Umbilical cord (tissue), 1 donor: ENCODE measurements at regions not wholly inside any gene's neighbourhood (a gene's known extent, or its start where the extent isn't known, plus 50 kb on each side); places are given as distances from the start of the nearest gene placed in this dataset.
A peak's percentile ranks its signal among the peaks of the same experiment; 100 is the strongest.
"Not testable (repeated sequence)": the region's sequence is repeated elsewhere in the genome, so short reads cannot be mapped to it uniquely, and the experiment has no call there.

ENCODE experiments used
- DNase-seq: peaks from one replicate; pipeline ENCODE4 v3.0.0-alpha.2; 2015; ENCODE audit warnings: low spot score

DNA sequence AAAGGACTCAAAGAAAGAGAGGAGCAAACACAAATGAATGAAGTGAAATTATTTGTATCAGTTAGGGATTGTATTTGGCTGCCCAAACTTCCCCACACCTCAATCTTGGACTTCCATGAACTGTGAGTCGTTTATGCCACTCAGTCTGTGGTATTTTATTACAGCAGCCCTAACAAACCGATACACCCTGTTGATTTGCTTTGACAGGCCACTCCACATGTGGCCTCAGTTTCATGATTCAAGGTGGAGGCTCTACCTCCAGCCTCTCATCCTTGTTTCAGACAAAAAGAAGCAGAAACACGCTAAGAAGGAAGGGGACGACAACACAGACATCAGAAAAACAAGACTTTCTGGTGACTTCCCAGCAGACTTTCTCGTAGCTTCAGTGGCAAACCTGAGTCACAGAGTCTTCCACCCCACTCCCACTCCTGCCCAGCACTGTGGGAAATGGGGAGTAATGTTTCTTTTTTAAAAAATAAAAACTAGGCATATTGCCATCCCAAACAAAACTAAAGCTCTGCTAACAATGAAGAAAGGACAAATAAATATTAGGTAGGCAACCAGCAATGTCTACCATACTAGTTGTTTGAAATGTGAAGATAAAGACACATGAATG, 52.2 kb upstream of the ABCA1 start:
- DNase-seq = no peak

GRCh38 chr9:104981543-104982129, 53.7 kb upstream of the ABCA1 start:
- no peak for DNase-seq

GRCh38 chr9:104982543-104982942, 54.6 kb upstream of the ABCA1 start:
- no peak for DNase-seq

- no peak for DNase-seq
Observed at GRCh38 chr9:104983491-104983890, 55.5 kb upstream of the ABCA1 start.

- DNase-seq = no peak
Observed at GRCh38 chr9:104984121-104984520, 56.2 kb upstream of the ABCA1 start.

GRCh38 chr9:104984542-104984941, 56.6 kb upstream of the ABCA1 start:
- DNase-seq = no peak

GRCh38 chr9:104984948-104985347, 57.0 kb upstream of the ABCA1 start:
- DNase-seq = peak; percentile 82

DNA sequence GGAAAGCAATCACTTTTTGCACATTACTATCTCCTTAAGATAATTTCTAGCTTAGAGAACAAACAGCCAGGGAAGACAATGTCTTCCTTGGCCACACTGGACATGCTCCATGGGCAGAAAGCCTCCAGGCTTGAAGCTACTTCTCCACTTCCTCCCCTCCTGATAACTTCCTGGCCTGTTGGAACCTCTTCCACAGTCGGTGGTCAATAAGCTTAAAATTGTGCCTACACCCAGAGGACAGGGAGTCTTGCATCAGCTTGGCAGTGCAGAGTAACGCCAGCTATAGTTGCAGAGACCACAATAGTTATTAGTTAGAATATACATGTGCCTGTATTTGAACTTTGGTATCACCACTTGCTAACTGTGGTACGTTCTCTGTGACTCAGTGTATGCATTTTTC, 58.1 kb upstream of the ABCA1 start:
- DNase-seq = no peak

- DNase-seq = no peak
Observed at GRCh38 chr9:104987743-104988142, 59.8 kb upstream of the ABCA1 start.

DNA sequence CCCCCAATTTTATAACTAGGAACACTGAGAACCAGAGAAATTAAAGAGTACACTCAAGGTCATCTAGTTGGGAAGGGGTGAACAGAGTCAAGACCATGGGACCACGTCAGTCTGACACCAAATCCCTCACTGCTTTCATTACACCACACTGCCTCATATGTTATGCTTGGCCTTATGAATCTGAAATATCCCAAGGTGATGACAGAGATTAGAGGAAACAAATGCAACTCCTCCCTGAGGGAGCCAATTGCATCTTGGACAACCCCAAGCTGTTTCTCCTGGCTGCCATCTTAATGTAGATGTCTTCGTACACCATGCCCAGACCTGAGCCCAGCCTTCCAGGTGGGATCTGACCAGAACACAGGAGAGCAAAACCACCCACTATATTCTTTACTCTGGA, 60.6 kb upstream of the ABCA1 start:
- no peak for DNase-seq

DNA sequence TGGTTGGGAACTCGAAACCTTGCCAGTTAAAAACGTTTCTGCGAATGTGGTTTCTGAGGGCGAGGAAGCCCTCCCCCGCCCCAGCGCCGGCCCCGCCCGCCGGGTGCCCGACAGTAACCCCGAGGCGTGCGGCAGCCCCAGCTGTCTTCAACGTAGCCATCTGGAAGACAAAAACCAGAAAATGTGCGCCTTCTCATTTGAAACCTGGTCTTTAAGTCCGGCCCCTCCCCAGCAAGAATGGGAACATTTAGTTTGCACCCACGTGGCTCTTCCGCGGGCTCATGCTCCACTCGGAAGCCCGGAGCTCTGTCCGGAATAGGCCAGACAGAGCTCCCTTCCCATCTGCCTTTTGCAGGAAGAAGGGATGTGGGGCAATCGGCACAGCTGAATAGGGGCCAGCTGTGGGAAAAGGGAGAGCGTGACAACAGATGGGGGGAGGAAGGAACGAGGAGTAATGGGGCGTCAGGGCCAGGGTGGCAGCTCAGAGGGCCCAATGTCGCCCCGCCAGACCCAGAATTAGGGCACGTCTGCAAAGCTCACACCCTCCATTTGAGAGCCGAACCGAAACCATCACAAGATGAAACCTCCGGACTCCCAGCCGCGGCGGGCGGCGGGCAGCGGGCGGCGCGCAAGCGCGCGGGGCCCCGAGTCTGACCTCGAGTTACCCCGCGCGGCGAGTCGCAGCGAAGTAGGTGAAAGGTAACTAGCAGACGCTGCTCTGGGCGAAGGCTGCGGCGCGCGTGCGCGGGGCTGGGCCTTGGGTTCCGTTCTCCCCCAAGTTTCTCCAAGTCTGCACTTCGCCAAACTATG, 63.4 kb upstream of the ABCA1 start:
- DNase-seq = peak; percentile 97

DNA sequence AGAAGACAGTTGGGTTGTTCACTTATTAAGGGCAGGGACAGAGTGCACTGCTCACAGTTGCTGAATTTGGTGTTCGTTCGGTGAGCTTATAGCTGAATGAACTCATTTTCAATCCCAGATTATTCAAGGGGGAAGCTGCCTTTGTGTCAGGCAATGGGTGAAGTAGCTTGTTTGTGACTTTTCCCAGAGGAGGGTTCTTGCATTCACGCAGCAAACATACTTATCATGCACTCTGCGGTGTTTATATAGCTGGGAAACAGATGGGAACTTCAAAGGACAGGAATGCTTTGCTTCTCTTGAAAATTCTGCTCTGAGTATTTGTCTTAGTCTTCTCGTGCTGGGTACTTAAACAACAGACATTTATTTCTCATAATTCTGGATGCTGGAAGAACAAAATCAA, 64.7 kb upstream of the ABCA1 start:
- peak; percentile 54 for DNase-seq

DNA sequence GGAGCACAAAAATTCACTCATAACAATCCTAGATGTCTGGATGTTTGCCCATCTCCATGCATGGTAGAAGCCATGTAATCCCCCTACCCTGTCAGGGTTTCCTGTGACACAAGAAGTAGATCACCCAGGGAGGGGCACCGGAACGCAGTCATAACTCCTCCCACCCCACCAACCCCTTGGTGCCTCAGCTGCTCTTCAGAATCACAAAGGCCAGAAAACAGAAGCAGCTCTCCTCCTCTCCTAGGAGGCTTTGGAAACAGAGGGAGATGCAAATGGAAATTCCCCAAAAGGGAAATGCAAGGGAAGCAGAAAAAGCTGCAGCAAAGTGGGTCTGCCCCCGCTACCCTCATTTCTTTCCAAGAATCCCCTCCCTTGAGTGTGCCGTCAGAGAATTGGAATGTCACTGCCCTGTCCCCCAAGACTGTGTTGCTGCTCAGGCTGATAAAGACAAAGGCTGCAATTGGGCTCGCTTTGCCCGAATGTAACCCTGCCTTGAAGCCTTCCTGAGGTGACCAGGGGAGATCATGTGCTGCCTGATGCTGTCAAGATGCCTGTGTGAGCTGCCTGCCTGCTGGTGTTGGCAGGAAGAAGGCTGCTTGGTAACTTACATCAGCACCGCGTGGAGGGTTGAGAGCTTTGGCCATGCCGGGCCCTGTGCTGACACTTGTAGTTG, 65.5 kb upstream of the ABCA1 start:
- peak; percentile 92 for DNase-seq

- DNase-seq = no peak
Observed at GRCh38 chr9:104997536-104997935, 69.6 kb upstream of the ABCA1 start.

- DNase-seq = no peak
Observed at GRCh38 chr9:104999136-104999535, 71.2 kb upstream of the ABCA1 start.

DNA sequence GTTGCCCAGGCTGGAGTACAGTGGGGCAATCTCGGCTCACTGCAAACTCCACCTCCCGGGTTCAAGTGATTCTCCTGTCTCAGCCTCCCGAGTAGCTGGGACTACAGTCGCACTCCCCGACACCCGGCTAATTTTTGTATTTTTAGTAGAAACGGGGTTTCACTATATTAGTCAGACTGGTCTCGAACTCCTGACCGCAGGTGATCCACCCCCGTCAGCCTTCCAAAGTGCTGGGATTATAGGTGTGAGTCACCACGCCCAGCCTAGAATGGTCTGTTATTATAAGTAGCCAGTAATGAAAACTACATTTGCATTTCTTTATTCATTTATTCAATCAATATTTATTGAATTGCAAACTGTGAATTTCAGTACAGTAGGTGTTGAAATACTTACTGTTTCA, 72.6 kb upstream of the ABCA1 start:
- not testable (repeated sequence) for DNase-seq

- DNase-seq = no peak
Observed at GRCh38 chr9:105004466-105005090, 76.6 kb upstream of the ABCA1 start.

GRCh38 chr9:105005186-105005585, 77.2 kb upstream of the ABCA1 start:
- no peak for DNase-seq

- DNase-seq = no peak
Observed at GRCh38 chr9:105006514-105006913, 78.6 kb upstream of the ABCA1 start.

DNA sequence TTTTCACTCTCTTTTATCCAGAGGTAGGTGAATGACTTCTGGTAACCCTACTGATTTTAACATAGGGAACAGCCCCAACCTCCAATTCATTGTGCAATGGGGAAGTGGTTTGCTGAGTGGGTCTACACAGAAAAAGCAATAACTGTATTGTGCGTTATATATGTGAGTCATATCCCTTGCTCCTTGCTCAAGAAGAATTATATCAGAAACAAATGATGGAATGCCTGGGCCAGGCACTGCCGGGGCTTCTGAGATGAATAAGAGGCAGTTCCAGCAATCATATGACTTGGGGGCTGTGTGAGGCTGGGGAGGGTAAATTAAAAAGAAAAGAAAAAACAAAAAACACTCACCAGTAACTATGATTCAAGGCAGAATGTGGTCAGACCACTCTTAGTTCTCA, 79.2 kb upstream of the ABCA1 start:
- DNase-seq = peak; percentile 31

- DNase-seq = not testable (repeated sequence)
Observed at GRCh38 chr9:105010089-105010488, 82.1 kb upstream of the ABCA1 start.

DNA sequence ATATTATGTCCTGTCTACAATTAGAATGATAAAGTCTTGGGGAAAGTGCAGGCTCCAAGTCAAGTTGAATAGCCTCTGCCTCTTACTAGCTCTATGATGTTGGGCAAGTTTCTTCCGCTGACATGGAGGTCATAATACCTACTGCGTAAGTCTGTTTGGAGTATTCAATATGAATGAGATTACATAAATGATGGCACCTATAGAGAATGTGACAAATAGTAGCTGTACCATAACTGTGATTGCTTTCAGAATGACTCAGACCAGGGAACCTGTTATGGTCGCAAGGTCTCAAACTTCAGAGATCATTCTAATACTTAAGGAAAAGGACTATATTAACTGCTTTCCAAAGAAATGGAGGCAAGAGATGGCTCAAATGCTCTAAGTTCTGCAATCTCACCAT, 94.0 kb upstream of the ABCA1 start:
- no peak for DNase-seq
